NAMALWA (cell line): ENCODE measurements at regions not wholly inside any gene's neighbourhood (a gene's known extent, or its start where the extent isn't known, plus 50 kb on each side); places are given as distances from the start of the nearest gene placed in this dataset.

ENCODE experiments used
- DNase-seq: peaks from one replicate; pipeline ENCODE4 v3.0.0-alpha.2; 2015; ENCODE audit warnings: low spot score

DNA sequence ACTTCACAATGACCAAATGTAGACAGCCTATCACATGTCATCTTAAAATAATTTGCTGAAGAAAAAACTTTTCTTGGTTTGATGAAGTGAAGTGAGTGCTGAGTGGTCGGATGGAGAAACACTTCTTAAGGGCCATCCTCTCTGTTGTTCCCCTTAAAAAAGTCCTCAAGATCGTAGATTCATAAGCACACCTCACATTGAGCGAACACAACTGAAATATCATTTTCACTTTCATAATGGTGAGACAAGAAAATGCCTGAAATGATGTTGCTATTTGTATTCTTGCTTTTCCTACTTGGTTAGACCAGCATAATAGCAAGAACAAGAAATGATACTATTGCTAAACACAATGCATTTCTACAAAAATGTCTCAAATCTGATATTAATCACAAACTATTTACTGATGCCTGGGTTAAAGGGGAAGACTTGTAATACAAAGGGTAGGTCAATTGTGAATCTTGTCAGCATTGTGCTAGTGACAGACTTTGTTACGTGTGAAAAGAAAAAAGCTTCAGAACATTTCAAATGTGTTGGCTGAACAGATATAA lies 305.6 kb upstream of the NR3C2 start:
- no peak for DNase-seq

DNA sequence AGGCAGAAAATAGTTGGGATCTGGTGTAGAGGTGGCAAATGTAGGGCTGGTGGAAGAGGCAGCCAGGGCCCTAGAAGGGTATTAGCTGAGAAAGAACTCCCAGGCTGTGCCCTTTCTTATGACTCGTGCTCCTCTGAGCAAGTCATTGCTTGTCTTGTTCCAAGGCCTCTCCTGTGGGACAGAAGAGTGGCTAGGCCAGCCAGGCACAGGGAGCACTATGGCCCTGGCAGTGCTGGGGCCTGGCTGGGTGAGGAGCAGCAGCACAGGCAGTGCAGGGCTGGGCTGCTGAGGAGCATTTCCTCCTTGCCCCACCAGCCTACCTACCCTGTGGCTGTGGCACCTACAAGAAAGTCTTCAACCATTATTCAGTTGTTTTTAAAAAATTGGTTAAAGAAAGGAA lies 298.5 kb upstream of the NR3C2 start:
- DNase-seq: no peak

DNA sequence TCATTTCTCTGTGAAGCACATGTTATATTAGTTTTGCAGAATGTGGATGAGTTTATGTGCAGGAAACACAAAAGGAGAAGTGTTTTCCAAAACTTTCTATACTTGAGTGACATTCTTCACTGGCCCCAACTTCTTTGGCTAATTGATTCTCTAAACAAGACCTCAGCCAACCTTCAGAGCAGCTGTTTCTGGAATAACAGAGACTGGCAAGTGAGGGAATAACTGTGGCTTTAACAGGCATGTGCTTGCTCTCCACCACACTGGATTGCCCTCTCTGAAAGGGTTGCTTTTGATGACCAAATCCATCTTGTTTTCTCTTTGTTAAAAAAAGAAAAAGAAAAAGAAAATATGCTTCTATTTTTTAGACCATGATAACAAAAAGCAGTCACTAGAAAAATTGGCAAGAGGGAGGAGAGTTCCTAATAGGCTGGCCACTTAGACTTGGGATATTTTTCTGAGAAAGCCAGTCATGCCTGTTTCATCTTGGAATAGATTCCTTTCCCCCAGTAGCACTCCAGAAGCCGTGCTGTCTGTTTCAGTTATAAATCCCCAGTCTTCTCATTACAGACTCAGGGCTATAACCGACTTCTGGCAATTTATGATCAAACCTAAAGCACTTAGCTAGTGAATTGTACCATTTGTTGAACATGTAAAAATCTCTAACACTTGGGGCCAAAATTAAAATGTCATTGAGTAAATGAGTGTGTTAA lies 295.0 kb upstream of the NR3C2 start:
- DNase-seq: no peak

DNA sequence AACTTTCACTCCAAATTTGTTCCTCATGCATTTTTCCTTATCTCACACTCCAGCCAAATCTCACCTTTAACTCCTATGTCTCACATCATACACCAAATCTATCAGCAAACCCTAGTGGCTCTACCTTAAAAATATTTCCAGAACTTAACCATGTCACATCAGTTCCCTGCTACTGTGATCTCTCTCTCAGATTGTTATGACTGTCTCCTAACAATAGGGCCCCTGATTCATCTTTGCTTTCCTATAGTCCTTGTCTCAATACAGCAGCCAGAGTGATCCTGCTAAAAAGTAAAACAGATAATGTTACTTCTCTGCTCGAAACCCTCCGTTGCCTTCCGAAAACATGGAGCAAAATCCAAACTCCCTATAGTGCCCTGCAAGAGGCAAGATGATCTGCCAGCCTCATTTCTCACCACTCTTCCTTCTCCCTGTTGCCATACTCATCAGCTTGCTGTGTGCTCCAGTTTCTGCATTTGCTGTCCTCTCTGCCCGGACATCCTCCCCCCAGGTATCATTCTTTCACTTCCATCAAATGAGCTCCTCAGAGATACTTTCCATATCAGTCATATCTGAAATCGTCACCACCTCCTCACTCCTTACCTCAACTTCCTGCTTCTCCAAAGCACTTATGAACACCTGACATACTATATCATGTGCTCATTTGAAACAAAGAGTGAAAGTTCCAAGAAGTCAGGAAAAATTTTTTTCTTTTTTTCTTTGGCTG lies 293.4 kb upstream of the NR3C2 start:
- DNase-seq: no peak

DNA sequence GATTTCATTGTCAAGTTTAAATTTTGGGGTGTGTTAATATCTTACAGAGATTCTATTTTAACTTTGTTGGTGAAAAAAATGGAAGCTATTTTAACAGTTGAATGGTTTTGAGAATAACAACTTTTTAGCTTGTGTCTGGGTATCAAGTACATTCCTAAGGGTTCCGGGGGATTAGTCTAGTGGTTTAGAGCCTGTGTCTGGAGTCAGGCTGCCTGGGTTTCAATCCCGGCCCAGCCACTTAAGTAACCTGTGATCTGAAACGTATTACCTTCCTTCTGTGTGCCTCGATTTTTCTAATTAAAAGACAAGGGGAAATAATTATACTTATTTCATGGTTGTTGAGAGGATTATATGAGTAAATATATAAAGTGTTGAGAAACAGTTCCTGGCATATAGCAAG lies 288.6 kb upstream of the NR3C2 start:
- no peak for DNase-seq

DNA sequence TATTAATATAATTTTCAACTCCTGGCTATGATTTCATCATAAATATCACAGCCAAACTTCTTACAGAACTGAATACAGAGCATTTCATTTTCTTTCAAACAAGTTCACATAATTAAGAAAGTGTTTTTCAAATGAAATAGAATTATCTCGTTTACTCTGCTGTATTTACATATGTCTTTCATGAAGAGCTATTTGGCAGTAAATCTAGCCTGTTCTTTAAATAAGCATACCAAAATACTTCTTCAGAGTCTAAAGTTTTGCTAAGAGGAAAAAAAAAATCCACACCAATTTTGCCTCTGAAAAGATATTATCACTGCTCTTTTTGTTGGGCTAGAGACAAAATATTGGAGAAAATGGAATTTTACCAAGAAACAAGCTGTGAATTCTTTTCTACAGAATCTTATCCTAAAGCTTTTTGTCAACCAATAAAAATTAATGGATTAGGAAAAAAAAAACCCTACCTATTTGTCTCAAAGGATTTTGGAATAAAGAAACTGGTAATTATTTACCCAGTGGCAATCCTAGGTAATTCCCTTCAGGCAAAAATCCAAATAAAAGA lies 287.9 kb upstream of the NR3C2 start:
- no peak for DNase-seq

DNA sequence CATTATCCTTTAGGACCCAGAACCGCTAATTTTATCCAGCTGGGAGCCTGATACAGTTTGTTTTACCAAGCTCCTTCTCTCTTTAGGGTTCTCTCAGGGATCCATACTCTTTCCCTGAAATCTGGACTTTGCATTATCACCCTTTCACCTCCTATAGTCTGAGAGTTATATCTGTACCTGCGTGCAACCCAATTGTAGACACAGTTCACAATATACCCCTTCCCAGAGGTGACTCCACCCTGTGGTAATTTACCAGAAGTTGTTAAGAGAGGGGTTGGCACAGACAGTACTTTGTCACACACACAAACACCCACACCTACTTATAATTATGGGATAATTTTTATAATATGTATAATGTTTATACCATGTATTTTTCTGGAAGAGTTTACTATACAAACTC lies 275.8 kb upstream of the NR3C2 start:
- DNase-seq: no peak

DNA sequence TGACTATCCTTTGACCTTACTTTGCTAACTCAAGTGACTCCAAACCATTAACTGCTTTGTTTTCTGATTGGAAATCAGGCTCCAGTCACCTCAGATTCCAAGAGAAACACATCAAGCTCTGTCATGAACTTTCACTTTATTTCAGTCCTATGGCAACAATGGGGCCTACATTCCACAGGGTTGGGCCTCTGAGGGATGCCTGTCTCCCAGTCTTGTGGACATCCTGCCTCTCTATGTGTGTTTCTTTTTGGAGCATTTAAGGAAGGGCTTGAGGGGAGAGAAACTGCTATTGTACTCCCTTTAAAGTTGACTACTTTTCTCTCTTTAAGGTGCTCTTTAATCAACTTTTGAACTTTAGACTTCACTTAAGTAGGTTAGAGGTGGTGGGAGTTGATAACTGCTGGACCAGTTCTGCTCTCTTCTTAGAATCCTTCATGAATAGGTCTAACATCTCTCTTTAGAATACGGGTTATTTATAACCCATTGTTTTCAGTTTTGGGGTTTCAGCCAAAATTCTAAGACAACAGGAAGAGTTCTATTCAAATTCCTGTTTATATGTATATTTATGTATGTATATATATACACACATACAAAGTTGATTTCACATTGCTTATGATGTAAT lies 274.3 kb upstream of the NR3C2 start:
- no peak for DNase-seq

DNA sequence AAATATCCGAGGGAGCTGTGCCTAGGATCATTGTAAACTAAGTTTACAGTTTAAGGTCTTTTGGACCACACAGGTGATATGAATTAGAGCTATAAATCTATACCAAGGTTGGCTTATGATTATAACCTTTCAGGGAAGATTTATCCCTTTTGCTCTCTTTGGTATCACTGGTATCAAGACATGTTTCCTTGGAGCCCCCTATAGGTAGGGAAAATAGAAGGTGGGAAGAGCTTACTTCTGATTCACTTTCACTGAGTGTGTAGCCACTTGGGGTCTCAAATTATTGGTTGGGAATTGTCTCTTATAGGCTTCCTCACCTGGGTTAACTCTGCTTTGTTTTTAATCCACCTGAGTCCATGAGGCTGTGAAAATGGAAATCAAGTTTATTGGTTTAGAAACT lies 262.1 kb upstream of the NR3C2 start:
- DNase-seq: no peak

DNA sequence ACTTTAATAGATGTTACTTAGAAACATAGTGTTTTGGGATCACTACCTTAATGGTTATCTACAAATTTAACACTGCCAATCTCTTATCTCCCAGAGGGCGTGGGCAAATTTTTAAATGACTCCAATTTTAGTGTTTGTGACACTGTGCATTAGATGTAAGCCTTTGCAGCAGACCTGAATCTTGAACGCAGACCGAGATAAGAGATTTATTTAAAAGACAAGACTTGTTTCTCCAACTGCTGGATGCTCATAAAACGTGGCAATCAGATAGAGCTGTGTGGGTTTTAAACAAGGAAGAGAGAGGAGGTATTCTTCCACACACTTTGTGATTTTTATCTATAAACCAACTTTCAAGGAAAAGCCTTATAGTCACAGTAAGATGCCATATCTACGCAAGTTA lies 252.5 kb upstream of the NR3C2 start:
- DNase-seq: no peak

DNA sequence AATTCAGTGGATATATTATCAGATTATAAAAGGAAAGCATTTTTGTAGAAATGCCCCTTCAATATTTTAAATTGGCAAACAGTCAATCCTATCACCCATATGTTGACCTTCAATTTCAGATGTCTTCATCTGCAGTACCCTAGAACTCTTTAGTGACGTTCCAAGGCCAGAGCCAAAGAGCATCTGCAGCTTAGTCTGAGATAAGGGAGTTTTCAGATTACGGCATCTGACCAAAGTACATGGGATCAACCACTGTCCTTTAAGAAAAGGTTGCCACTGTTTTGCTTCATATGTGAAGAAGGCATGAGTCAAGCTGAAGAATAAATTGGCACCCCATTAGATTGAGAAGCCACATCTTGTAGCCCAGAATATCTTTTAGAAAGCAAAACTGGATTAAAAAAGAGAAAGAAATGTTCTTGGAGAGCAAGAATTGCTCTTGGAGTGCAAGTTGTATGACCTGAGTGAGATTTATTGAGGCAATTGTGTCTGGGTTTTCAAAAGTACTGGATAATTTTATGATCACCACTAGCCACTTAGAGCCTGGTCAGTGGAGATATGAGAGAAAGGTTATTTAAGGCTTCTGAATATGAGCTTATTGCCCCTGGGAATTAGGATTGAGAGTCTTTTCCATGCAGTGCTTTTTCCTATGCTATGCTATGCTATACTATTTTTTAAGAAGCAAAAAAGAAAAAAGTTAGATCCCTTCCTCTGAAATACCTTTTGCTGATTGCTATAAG lies 251.9 kb upstream of the NR3C2 start:
- no peak for DNase-seq

DNA sequence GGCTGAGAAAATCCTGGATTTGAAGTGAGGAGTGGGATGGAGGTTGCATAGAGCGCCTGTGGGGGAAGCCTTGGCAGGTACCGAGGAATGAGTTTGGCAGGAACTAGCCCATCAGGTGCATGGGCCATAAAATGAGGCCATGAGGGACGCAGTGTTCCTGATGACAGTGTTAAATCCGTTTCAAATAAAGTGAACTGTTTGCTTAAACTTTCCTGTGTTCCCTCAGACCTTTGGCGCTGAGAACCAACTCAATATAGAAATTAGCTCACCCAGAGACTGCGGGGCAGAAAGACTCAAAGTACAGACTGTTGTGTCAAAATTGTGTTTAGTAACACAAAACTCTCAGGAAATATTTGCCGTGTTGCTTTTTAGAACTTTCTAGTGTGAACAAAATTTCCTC lies 250.0 kb upstream of the NR3C2 start:
- DNase-seq: no peak

DNA sequence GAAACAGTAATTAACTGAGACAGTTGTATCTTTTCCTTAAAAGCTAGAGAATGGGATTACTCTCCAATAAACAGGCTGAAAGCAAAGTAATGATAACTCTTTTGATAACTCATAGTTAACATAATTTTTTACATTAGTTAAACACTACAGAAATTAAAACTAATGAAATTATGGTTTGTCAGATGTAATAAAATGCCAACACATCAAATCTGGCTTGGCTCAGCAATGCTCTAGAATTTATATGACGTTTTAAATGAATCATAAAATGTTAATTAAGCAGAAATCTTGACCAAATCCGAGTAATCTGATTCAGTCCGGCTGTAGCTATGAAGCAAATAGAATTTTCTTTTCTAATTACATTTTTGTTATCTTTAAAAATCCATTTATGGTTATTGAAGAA lies 244.2 kb upstream of the NR3C2 start:
- no peak for DNase-seq

DNA sequence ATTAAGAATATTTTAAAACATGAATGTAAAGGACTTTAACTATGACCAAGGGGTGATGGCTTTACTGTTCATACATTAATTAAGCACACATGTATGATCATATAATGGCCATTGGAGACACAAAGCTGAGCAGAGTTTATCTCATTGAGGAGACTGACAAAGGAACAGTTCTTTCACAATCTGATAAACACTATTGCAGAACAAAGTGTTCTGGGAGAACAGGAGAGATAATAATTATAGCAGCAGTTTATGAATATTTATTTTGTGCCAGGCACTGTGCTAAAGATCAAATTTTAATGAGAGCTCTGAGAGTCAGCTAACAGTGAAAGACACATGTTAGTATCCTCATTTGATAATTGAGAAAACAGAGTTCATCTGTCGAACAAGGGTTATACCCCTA lies 242.4 kb upstream of the NR3C2 start:
- no peak for DNase-seq

DNA sequence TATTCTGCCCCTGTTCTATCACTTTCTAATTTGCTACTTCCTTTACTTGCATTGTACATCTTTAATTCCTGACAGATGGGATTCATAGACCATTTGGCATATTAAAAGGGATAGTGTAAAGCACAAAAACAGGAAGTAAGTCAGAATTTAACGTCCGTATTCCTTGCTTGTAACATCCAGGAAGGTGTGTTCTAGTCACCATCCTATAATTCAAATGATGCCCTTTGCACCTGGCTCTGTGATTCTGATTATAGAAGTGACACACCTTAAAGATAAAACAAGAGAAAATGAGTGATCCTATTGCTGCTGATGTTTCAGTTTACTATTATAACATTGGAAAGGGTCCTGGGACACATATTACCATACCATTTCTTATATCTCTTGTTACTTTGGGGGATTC lies 238.7 kb upstream of the NR3C2 start:
- no peak for DNase-seq

DNA sequence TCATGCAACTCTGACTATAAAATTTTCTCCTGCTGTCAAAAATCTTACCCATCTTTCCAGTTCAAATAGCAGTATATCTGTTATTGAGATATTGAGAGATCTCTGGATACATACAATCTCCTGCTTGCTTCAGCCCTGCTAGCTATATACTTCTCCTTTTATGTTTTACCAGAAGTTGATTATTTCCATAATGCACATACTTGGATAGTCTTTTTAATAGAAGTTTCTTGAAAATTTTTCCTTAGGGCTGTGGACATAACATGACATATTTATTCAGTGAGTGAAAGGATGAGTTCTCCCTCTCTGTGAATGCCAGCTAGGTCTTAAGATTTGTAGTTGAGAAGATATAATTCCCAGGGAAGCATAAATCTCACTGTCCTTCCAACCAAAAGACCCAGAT lies 234.1 kb upstream of the NR3C2 start:
- no peak for DNase-seq

DNA sequence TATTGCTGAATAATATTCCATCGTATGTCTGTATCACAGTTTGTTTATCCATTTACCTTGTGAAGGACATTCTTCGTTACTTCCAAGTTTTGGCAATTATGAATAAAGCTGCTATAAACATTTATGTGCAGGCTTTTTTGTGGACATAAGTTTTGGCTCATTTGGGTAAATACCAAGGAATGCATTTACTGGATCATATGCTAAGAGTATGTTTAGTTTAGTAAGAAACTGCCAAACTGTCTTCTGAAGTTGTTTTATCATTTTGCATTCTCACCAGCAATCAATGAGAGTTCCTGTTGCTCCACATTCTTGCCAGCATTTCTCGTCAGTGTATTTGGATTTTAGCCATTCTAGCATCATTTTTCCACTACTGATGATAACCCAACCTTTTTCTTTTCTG lies 232.7 kb upstream of the NR3C2 start:
- DNase-seq: no peak

DNA sequence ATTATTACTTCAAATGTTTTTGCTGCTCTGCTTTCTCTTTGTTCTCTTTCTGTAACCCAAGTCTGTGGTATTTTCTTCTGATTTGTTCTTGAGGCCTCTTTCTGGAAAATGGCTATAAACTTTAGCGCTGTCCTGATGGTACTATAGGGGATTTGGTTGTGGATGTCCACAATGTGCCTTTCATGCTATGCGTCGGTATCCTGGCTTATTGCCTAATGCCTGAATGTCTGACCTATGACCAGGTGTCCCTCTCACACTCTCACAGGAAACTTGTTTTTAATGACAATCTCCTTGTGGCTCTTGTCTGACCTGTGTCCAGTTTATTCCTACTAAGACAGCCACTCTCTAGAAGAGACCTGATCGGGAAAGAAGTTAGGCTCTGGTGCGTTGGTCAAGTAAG lies 222.4 kb upstream of the NR3C2 start:
- DNase-seq: no peak

DNA sequence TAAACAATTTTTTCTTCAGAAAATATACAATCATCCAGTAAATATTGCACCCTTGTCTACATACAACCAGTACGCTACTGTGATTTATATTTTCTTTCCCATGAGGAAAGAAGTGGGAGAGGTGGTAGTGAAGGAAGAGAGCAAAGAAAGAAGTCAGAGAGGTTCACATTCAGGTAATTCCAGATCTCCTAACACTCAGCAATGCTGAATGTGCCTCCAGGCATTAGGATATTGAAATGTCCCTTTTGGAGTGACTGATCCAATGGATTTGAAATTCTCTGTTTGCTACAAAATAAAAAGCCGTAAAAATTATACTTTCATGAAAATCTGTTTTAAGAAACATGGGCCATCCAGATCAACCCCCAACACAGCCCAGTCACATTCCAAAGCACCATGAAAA lies 211.9 kb upstream of the NR3C2 start:
- no peak for DNase-seq

DNA sequence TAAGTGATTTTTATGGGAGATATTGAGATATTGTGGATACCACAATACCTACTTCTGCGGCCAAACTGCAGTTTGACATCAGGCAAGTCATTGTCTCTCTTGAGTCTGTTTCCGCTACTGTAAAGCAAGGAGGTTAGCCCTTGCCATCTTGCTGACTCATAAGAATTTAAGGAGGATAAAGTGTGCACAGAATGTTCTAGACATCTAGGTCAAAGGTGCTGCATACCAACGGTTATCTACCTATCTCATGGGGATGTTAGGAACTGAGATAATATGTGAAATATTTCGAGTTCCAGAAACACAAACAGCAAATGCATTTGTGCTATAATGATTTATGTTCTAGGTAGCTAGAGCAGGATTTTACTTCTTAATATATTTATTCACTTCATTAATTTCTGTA lies 211.5 kb upstream of the NR3C2 start:
- no peak for DNase-seq

DNA sequence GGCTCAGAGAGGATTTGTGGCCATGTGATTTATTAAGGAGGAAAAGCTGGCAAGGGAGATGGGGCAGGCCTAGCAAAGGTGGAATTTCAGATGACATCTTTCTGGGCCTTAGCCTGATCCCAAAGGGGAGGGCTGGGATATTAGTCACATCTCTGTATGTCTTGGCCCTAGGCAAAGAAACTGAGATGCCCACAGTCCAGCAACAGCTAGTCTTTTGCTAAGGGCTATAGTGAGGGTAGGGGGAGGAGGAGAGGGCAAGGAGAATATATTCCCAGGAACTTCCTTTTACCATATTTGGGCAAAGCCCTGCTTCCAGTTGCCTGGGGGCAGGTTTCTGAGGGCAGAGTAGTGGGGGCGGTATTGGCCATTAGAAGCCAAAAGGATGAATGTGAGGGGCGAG lies 209.8 kb upstream of the NR3C2 start:
- no peak for DNase-seq

DNA sequence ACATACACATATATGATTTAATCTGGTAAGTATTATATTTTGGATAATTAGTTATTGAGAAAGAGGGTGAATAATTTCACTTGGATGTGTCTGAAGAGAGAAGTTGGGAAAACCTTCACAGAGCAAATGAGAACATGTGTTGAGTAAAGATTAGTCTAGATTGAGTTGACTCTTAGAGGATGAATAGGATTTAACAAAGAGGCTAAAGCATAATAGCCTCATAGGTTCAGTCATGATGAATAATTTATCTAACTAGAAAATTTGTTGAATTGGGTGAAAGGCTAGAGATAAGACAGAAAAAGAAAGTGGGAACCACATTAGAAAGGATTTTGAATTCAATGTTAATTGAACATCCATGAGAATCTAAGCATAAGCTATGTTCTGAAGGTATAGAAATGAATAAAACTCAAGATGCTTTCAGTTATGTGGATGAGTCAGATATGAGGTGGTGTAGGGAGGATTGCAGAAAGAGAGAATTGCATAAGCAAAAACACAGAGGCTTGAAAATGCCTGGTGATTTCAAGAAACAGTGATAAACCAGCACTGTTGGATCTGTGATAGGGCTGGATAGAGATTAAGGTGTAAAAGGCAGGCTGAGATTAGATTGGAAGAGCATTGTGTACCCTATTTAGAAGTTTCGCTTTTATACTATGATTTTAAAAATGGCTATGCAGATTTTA lies 207.6 kb upstream of the NR3C2 start:
- no peak for DNase-seq
